ENCODE measurements at regions not wholly inside any gene's neighbourhood (a gene's known extent, or its start where the extent isn't known, plus 50 kb on each side); places are given as distances from the start of the nearest gene placed in this dataset.

GRCh38 chr2:145090841-145091761, 571.2 kb upstream of the ZEB2 start:
- DNase-seq = no peak

DNA sequence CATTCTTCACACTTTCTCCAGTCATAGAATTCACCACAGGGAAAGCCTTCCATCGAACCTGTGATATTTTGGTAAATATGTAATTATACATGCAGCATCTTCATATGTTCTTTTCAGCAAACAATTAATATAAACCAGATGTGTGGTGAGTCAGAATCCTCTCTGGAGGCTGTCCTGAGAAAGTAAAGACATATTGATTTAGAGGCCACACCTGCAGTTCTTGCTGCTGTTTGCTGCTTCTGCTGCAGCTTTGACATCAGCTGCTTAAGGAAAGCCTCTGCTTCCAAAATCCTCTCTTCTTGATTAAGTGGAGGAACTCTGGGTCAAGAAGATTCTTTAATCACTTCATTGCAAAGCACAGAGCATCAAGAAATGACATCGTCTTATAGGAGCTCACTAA, 568.8 kb upstream of the ZEB2 start:
- no peak for DNase-seq

DNA sequence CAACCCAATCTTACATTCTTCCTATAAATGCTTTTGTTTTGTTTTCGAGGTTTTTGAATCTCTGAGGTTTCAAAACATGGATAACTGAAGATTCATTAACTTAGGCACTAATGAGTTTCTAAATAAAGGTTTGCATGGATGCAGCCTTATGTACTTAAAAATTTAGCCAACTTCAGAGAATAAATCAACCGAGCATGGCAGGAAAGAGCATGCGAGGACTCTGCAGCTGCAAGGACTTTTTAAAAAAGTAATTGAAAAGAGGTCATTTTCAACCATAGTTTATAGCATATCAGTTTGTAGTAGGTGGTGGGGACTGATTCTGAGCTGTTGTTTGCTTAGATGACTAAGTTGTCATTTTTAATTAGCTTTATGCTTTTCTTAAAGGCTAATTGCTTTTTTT, 567.0 kb upstream of the ZEB2 start:
- DNase-seq = no peak

- no peak for DNase-seq
These were observed 565.7 kb upstream of the ZEB2 start for GRCh38 chr2:145085612-145086011.

GRCh38 chr2:145080426-145080825, 560.5 kb upstream of the ZEB2 start:
- DNase-seq = no peak

DNA sequence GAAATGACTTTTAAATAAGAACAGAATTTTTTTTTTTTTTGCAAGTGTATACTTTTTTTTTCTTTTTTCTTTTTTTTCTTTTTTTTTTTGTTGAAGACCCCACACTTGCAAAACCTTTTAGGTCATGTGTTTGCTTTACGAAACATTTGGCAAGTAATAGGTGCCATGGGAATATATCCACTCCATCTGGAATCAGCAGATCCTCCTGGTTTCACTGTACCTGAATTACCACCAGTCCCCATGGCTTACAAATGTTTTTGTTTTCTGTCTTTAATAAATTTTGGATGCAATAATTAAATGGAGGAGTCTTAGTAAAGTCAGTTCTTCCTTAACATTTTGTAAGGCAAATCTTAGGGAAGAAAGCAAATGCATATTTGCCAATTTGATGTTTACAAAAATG, 559.7 kb upstream of the ZEB2 start:
- DNase-seq = no peak

- no peak for DNase-seq
These were observed 559.0 kb upstream of the ZEB2 start for GRCh38 chr2:145078923-145079322.

DNA sequence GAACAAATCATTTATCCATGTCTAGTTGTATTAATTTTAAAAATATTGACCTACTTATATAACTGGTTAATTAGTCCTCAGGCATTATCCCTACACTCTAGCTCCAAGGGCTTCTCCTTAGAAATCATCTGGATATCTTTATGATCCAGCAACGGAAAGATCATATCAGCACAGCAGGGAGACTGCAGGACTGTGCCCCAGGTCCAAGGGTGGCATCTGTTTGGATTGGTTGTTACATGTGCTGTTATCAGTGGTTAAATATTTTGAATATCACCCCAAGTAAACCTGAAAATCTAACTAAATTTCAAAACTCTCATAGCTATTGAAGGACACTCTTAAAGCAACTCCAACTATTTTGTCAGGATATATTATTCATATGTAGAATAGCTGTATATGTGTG, 556.2 kb upstream of the ZEB2 start:
- no peak for DNase-seq

DNA sequence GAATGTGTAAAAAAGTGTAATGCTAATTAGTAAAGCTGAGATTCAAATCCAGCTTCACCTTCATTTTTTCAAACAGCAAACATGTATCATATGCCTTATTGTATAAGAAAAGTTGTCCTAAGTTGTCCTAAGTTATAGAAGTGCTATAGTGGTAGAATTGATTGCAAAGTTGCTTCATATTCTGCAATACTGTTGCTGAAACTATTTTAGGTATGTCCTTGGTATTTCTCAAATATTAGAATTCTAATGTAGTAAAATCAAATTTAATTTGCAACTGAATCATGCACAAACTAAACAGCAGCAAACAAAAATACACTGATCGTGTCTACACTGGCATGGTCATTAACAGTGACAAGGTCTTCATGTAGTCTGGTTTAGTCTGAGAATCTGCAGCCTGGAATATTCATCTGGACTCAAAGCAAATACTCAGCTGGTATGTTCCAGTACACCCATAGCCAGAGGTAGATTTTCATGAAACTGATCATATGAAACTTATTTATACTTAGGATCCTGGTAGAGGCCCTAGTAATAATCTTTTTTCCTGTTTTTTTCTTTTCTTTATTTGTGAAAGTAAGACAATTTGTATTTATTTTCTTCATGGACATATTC, 555.6 kb upstream of the ZEB2 start:
- no peak for DNase-seq

DNA sequence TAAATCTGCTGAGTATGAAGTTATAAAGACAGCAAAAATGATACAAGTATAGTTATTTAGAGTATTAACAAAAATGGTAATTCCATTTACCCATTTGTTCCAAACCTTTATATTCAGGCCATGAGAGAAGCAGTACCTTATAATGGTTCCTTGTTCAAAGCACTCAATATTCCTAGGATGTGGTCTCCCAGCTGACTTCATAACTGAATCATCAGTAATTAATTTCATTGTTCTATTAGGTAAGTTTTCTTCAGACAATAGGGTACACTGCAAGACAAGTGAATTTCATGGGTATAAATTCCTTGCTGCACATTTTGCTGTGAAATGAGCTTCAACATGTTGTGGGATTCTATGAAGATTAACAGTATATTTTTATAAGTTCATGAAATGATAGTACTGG, 550.8 kb upstream of the ZEB2 start:
- no peak for DNase-seq

DNA sequence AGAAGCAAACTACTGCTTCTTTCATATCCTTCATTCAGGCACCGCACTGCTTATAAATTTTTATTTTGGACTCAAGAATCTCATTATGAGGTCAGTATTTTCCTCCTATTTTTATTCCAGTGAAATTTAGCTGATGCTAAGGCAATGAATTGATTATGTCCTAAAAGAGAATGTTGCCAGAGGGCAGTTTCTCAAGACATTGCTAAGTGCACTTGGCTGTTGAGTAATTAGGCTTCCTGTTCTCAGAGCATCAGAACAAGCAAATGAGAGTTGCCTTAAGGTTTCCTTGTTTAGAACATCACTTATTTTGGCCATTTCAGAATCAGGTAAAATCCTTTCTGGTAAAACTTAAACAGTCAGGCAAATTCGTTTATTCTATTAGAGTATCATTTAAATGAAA, 548.6 kb upstream of the ZEB2 start:
- DNase-seq = no peak

DNA sequence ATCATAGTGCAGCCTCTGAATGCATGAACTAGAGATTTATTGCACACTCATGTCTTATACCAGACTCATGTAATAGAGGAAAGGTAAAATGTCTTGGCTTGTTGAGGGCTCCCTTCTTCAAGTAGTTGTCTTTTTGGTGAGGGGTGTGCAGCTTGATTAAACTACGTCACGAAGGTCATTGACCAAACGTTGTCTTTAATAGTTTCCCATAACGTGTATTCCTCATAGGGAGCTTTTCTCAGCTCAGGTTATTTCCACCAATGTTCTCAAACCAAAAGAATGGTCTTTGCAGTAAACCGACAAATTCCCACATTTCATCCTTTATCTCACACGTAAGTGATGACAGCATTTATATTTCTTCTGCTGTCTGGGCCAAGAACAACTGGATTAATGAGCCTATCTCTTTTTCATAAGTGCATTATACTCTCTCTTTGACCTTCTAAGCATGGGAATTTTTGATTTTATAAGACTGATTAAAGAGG, 547.7 kb upstream of the ZEB2 start:
- no peak for DNase-seq

DNA sequence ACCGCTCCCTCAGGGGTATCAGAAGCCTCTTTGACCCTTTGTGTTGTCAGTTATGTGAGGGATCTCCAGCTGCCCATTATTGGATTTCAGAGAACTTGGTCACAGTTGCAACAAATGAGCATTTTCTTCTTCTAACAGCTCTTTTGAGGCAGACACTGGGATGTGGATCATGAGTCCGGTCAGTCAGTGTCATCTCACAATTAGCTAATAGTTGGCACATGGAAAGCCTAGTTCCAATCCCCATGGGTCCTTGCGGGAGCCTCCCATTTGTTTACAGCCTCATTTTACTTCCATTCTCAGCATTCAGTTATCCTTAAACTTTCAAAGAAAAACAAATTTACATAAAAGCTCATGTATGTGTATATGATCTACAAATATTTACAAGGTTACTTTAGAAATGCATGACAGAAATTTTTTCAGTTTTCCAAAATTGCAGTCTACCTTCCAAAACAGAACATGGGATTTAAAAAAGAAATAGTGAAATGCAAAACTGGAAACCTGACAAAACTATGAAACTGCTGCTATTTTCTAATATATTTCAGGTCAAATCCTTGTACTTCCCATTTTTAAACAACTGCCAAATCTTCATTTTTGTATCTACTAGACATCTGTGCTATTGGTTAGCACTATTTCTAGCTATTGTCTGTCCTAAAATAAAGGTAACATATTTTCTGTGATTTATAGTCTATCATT, 547.1 kb upstream of the ZEB2 start:
- DNase-seq = peak; percentile 42 to 92

DNA sequence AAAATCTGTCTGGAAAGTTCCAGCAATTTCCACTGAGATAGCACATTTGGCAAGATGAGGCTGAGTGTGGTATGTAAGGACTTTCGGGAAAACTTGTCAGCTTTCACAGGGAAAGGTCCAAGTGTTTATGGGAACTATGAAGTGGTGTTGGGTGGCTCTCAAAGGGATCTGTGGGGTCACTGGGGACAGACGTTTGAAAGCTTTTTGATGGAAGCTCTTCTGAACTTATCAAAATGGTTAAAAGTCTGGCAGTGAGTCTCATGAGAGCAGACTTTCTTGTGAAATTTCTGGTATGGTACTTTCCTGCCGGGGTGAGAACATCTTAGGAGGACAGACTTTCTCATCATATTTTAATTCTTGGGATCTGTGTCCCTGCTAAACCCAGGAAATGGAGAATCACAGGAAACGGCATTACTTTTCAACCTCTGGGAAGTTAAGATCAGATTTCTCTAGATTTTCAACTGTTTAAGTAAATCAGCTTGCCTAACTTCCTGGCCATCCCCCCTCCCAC, 546.3 kb upstream of the ZEB2 start:
- DNase-seq = peak in 1 of 2 donors; percentile 5

GRCh38 chr2:145065342-145065741, 545.4 kb upstream of the ZEB2 start:
- peak in 1 of 2 donors; percentile 51 for DNase-seq

DNA sequence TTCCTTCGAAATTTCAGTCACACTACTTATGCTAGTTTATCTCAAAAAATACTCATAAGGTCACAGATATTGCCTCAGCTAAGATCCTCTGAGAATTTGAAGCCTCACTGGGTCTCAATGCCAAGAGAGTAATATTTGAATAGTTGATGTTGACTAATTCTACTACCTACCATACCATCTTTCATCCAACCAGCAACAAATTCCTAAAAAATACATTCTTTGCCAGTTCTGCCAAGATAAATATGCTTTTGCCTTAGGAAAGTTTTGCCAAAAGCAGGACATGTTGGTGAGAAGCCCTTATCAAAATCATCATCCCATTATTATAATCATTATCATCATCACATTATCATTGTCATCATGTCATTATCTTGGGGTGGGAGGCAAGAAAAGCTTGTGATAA, 544.6 kb upstream of the ZEB2 start:
- no peak for DNase-seq

- no peak for DNase-seq
These were observed 541.0 kb upstream of the ZEB2 start for GRCh38 chr2:145060876-145061275.

DNA sequence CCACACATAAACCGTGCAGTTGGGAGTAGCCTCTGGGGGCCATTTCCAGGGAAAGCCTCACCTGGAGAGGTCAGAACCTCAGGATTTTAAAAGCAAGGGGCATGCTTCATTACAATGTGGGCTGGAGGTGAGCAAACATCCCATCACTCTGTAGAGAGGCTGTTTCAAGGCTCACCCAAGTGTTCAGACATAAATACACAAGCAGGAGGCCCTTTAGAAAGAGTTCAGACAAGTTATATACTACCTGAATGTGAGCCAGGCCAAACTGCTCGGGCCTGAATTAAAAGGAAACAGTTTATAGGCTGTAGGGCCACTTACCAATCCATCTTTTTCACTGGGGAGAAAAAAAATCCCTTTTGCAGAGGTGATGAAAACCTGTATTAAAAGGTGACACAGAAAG, 540.0 kb upstream of the ZEB2 start:
- no peak for DNase-seq

DNA sequence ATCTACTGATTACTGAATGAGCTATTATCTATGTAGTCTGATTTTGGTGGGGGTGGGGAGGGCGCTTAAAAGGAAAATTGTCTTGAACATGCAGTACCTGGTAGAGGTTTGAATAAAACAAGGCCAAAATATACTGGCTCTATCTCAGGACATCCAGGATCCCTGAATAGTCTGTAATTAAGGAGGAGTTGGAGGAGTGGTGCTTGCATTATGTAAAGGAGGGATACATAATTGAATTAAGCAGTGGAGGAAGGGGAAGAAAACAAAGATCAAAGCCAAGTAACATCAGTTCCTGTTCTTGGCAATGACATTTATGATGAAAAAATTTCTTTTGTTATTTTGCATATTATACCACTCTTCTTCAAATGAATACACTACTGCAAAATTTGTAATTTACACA, 539.4 kb upstream of the ZEB2 start:
- no peak for DNase-seq

DNA sequence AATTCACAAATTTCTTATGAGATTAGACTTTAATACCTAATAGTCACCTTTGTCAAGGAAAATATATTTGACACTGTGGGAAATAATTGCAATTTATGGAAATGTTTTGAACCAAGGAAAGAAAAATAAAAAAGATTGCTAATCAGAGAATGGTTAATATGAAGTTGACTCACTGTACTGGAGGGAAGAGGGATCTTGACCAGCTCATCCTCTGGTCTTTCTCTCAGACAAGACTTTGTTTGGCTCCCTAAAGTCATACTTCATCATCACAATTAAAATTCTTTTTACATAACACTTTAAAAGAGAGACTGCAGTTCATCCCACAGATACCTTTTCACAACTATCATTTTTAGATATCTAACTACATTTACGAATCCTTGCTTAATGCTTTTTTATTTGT, 538.5 kb upstream of the ZEB2 start:
- no peak for DNase-seq

GRCh38 chr2:145055651-145056050, 535.7 kb upstream of the ZEB2 start:
- no peak for DNase-seq

DNA sequence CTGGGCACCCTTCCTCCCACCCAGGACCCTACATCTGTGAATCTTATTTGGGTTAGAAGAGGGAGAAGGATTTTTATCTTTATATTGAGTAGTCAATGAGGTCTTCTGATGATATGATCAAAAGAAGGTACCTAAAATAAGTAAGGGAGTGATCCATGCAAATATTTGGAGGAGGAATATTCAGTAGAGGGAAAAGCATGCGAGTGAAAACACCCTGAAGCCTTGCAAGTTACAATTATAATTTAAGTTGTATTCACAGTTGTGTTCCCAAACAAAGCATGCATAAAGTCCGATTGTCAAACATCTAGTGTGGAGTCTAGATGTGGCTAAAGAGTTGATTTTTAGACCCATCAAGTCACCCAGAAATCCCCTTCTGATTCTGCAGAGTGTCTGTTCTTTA, 530.2 kb upstream of the ZEB2 start:
- no peak for DNase-seq

GRCh38 chr2:145049475-145049874, 529.6 kb upstream of the ZEB2 start:
- DNase-seq = no peak

GRCh38 chr2:145047554-145047953, 527.6 kb upstream of the ZEB2 start:
- DNase-seq = no peak
